ENCODE measurements at regions not wholly inside any gene's neighbourhood (a gene's known extent, or its start where the extent isn't known, plus 50 kb on each side); places are given as distances from the start of the nearest gene placed in this dataset.

DNA sequence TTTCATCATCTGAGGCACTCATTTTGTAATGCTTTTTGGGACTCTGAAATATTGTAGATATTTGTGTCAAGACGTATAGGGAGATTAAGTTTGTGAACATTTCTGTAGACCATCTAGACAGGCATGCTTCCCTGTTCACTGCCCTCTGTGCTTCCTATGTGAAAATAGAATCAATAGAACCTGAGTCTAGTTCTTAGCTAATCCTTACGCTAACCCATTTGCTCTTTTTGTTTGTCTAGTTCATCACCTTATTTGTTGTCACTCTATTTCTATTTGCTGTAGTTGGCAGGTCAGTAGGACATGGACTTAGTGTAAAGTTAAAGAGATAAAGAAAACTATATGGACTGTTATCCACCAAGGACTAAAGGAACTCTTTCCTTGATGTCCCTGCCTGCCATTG is 1755.2 kb downstream of the C4orf33 start:
- TF ChIP-seq, protein P1, sequence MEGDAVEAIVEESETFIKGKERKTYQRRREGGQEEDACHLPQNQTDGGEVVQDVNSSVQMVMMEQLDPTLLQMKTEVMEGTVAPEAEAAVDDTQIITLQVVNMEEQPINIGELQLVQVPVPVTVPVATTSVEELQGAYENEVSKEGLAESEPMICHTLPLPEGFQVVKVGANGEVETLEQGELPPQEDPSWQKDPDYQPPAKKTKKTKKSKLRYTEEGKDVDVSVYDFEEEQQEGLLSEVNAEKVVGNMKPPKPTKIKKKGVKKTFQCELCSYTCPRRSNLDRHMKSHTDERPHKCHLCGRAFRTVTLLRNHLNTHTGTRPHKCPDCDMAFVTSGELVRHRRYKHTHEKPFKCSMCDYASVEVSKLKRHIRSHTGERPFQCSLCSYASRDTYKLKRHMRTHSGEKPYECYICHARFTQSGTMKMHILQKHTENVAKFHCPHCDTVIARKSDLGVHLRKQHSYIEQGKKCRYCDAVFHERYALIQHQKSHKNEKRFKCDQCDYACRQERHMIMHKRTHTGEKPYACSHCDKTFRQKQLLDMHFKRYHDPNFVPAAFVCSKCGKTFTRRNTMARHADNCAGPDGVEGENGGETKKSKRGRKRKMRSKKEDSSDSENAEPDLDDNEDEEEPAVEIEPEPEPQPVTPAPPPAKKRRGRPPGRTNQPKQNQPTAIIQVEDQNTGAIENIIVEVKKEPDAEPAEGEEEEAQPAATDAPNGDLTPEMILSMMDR (conservative IDR thresholded peaks at IDR 0.05; ENCODE audit: low read depth) = no peak
- ChIA-PET CTCF (interaction anchor here (0.9 to 1.0 kb wide), 2 partner anchors 43 to 101 kb away, joined by 3 read pairs; no protein-coding TSS in a partner anchor), POLR2A (ENCODE audit: low non-redundant PET) (no interaction called here)
- DNase-seq (ENCODE audit: low spot score) = no peak
- H3K27ac ChIP-seq = no peak overlapping the region

DNA sequence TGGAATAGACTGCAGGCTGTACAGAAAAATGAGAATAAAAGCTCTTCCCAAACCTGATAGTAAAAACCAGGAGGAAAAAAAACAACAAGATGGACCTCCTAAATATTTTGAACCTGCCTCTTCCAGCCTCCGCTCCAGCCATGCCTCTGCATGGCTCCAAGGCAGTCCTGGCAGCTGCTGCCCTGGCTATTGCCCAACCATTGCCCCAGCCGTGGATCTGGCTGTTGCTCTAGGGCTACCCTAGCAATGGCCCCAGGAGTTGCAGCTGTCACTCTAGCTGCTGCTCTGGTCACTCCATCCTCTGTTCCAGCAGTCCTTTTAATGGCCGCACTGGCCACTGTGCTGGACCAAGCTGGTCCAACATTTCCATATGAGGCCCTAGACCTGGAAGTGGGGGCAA is 1756.0 kb downstream of the C4orf33 start:
- TF ChIP-seq, protein P1 (conservative IDR thresholded peaks at IDR 0.05; ENCODE audit: low read depth) = no peak
- POLR2A ChIA-PET (ENCODE audit: low non-redundant PET) = no interaction called here
- DNase-seq (ENCODE audit: low spot score) = no peak
- CTCF ChIA-PET = interaction anchor here (0.9 to 1.0 kb wide), 2 partner anchors 43 to 102 kb away, joined by 3 read pairs; no protein-coding TSS in a partner anchor
- H3K27ac ChIP-seq = no peak overlapping the region

DNA sequence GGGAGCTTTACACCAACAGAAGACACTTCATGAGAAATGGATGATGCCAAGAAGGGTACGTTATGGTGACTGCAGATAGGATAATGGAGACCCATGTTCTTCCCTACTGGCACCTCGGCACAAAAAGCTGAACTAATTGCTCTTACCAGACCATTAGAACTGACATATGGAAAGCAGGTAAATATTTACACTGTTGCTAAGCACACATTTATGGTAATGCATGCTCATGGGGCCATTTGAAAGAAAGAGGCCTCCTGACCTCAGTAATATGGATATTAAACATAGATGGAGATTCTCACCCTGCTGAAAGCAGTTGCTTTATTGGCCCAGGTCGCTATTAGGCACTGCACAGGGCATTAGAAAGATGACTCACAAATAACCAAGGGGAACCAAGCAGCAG is 1759.6 kb downstream of the C4orf33 start:
- CTCF ChIA-PET = no interaction called here
- no peak for DNase-seq (ENCODE audit: low spot score)
- H3K27ac ChIP-seq = no peak overlapping the region
- TF ChIP-seq, protein P1 (conservative IDR thresholded peaks at IDR 0.05; ENCODE audit: low read depth) = no peak
- POLR2A ChIA-PET (ENCODE audit: low non-redundant PET) = no interaction called here

DNA sequence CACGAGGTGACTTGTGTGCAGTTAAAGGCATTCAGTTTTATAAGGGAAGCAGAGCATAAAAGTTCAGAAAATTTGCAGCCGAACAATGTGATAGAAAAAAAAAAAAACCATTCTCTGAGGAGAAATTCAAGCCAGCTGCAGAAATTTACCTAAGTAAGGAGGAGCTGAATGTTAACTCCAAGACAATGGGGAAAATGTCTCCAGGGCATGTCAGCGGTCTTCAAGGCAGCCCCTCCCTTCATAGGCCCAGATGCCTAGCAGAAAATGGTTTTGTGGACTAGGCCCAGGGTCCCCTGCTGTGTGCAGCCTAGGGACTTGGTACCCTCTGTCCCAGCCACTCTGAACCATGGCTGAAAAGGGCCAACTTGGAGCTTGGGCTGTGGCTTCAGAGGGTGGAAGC is 1764.0 kb downstream of the C4orf33 start:
- no peak overlapping the region for H3K27ac ChIP-seq
- ChIA-PET CTCF (interaction anchor here (0.6 kb wide), 3 partner anchors 530 to 1651 kb away, joined by 3 to 7 read pairs (median 3); no protein-coding TSS in a partner anchor), POLR2A (ENCODE audit: low non-redundant PET) (no interaction called here)
- no peak for DNase-seq (ENCODE audit: low spot score)
- TF ChIP-seq, protein P1 (conservative IDR thresholded peaks at IDR 0.05; ENCODE audit: low read depth) = no peak

DNA sequence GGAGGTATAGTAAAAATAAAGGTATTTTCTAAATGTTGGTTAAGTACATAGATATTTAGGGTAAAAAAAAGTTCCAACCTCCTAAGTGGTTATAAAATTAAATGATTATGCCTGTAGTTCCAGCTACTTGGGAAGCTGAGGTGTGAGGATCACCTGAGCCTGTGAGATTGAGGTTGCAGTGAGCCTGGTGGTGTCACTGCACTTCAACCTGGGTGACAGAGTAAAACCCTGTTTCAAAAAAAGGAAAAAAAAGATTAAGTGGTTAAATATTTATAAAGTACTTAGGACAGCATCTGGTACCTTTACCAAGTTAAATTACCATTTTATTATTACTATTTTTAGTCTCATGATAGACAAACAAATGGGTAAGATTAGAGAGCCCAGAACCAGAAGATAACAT is 1801.0 kb downstream of the C4orf33 start:
- no peak overlapping the region for H3K27ac ChIP-seq
- TF ChIP-seq, protein P1 (conservative IDR thresholded peaks at IDR 0.05; ENCODE audit: low read depth) = no peak
- CTCF ChIA-PET = no interaction called here
- no peak for DNase-seq (ENCODE audit: low spot score)
- POLR2A ChIA-PET (ENCODE audit: low non-redundant PET) = no interaction called here

DNA sequence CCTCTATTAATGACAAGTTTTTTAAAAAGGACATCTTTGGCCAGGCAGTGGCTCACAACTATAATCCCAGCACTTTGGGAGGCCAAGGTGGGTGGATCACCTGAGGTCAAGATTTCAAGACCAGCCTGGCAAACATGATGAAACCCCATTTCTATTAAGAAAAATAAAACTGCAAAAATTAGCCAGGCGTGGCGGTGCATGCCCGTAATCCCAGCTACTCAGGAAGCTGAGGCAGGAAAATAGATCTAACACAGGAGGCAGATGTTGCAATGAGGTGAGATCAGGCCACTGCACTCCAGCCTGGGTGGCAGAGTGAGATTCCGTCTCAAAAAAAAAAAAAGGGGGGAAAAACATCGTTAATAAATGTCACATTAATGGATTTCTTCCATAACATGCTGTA is 1805.4 kb downstream of the C4orf33 start:
- ChIA-PET CTCF (no interaction called here), POLR2A (ENCODE audit: low non-redundant PET) (no interaction called here)
- TF ChIP-seq, protein P1 (conservative IDR thresholded peaks at IDR 0.05; ENCODE audit: low read depth) = no peak

DNA sequence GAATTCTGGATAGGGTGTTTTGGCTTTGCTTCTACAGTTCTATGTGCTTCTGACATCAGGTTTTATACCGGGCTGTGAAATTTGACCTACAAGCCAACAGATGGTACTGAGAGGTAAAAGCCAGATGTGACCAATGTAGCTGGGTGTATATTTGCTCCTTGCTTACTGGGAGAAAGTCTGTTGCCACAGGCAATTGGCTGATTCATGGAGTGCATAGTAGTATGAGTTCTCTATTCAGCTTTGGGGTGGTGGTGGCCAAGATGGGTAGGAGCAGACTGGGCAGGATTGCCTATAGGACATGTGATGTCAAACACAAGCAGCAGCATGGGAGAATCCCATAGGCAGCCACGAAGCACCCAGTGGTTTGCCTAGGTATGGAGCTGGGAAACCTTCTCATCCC is 1827.0 kb downstream of the C4orf33 start:
- TF ChIP-seq, protein P1 (conservative IDR thresholded peaks at IDR 0.05; ENCODE audit: low read depth) = no peak
- CTCF ChIA-PET = no interaction called here
- DNase-seq (ENCODE audit: low spot score) = no peak
- no peak overlapping the region for H3K27ac ChIP-seq
- POLR2A ChIA-PET (ENCODE audit: low non-redundant PET) = no interaction called here

More for the DNA sequence above, 1805.4 kb downstream of the C4orf33 start:
- DNase-seq (ENCODE audit: low spot score) = no peak
- no peak overlapping the region for H3K27ac ChIP-seq
